ENCODE measurements at regions not wholly inside any gene's neighbourhood (a gene's known extent, or its start where the extent isn't known, plus 50 kb on each side); places are given as distances from the start of the nearest gene placed in this dataset.

DNA sequence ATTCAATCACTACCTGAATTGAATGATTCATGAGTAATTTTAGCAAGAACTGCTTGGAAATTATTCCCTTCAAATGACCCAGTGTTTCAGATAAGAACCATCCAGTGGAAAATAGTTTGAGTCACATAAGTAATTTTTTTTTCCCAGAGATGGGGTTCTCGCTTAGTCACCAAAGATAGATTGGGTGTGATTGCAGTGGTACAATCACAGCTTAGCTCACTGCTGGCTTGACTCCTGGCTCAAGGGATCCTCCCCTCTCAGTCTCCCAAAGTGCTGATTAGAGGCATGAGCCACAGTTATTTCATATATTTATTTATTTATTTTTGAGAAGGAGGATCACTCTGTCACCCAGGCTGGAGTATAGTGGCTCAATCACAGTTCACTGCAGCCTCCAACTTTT is 574.5 kb upstream of the ARRDC3 start:
- TF ChIP-seq, protein P1, sequence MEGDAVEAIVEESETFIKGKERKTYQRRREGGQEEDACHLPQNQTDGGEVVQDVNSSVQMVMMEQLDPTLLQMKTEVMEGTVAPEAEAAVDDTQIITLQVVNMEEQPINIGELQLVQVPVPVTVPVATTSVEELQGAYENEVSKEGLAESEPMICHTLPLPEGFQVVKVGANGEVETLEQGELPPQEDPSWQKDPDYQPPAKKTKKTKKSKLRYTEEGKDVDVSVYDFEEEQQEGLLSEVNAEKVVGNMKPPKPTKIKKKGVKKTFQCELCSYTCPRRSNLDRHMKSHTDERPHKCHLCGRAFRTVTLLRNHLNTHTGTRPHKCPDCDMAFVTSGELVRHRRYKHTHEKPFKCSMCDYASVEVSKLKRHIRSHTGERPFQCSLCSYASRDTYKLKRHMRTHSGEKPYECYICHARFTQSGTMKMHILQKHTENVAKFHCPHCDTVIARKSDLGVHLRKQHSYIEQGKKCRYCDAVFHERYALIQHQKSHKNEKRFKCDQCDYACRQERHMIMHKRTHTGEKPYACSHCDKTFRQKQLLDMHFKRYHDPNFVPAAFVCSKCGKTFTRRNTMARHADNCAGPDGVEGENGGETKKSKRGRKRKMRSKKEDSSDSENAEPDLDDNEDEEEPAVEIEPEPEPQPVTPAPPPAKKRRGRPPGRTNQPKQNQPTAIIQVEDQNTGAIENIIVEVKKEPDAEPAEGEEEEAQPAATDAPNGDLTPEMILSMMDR (IDR thresholded peaks at IDR 0.05; ENCODE audit: insufficient read depth, low read depth, low read length): no peak
- no peak for DNase-seq (ENCODE audit: low read depth)
- H3K4me3 ChIP-seq (ENCODE audit: low read depth, low read length): no peak overlapping the region

DNA sequence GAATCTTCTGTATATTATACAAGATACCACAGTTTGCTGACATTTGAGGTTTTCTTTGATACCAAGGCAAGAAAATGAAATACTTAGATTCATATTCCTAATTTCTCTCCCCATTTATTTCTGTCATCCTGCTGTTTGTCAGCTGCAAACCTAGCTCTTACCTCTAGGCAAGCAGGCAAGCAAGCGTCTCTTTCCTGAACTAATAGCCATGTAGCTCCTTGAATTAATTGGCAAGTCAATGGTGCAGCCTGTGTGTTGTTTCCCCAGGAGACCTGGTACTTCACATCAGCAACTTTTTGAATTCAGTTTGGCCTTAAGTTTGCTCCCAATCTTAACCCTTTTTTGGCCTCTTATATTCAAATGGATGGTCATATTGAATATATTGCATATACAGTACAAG is 573.6 kb upstream of the ARRDC3 start:
- TF ChIP-seq, protein P1 (IDR thresholded peaks at IDR 0.05; ENCODE audit: insufficient read depth, low read depth, low read length): no peak
- no peak overlapping the region for H3K4me3 ChIP-seq (ENCODE audit: low read depth, low read length)
- DNase-seq (ENCODE audit: low read depth): no peak

DNA sequence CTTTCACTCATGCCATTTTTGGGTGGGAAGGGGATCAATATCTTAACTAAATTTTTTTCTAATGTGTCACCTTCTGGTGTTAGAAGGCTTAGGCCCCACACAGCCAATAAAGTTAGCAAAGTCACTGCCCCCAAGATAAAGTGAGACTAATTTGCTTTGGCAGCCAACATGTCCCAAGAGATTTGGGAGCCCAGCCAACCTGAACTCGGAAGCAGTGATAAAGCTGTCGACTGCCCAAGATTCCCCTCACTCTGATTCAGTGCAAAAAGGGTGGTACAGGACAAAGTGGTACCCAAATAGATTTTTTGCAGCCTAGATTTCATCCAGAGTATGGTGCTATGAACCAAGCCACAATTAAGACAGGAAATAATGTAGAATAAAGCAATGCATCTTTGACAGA is 572.5 kb upstream of the ARRDC3 start:
- no peak for DNase-seq (ENCODE audit: low read depth)
- TF ChIP-seq, protein P1 (IDR thresholded peaks at IDR 0.05; ENCODE audit: insufficient read depth, low read depth, low read length): no peak

DNA sequence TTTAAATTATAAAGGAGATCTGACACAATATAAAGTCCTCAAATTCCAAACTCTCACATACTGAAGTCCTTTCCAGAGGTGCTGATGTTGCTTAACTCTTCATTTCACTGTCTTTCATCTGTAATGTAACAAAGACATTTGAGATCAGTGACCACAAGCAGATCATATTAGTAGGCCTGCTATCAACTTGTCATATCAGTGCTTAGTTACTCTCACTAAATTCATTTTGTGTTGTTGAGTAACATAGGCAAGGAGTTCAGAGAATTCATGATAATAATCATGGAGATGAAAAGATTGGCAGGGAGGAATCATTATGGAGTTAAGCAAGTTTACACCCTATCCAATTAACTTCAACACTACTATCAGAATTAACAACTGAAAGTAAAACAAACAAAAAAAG is 571.0 kb upstream of the ARRDC3 start:
- TF ChIP-seq, protein P1 (IDR thresholded peaks at IDR 0.05; ENCODE audit: insufficient read depth, low read depth, low read length): no peak
- H3K4me3 ChIP-seq (ENCODE audit: low read depth, low read length): no peak overlapping the region
- DNase-seq (ENCODE audit: low read depth): no peak

More for the DNA sequence above, 572.5 kb upstream of the ARRDC3 start:
- no peak overlapping the region for H3K4me3 ChIP-seq (ENCODE audit: low read depth, low read length)

DNA sequence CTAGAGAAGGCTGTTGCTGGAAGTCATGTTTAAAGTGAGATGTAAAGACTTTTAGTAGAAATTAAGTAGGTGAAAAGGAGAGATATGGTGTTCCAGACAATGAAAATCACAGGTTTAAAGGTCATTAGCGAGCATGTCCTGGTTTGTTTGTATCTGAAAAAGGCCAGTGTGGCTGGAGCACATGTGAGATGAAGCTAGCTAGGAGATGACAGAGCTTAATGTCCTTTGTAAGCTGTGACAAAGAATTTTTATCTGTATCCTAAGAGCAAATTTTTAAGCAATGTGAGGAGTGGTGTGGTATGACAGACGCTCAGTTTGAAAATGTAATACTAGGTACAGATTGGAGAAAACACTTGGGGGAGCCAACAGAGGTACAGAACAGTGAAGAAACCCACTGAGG is 567.2 kb upstream of the ARRDC3 start:
- TF ChIP-seq, protein P1 (IDR thresholded peaks at IDR 0.05; ENCODE audit: insufficient read depth, low read depth, low read length): no peak
- DNase-seq (ENCODE audit: low read depth): no peak
- no peak overlapping the region for H3K4me3 ChIP-seq (ENCODE audit: low read depth, low read length)

DNA sequence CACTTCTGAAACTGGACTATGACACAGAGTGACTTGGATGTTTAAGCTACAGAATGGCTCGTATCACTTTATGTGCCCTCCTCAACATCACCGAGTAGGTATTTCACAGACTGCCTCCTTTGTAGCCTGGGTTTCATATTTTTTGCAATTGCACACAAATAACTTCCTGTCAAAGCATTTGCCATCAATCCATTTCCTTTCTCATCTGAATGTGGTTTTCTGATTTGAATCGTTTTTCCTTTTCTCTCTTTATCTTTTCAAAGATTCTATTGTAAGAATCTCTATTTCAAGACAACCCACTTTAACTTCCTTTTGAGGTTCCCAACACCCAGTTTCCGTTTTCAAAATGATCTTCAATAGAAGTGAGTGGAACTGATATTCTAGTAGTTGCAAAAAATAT is 563.8 kb upstream of the ARRDC3 start:
- TF ChIP-seq, protein P1 (IDR thresholded peaks at IDR 0.05; ENCODE audit: insufficient read depth, low read depth, low read length): no peak
- DNase-seq (ENCODE audit: low read depth): no peak
- H3K4me3 ChIP-seq (ENCODE audit: low read depth, low read length): no peak overlapping the region

DNA sequence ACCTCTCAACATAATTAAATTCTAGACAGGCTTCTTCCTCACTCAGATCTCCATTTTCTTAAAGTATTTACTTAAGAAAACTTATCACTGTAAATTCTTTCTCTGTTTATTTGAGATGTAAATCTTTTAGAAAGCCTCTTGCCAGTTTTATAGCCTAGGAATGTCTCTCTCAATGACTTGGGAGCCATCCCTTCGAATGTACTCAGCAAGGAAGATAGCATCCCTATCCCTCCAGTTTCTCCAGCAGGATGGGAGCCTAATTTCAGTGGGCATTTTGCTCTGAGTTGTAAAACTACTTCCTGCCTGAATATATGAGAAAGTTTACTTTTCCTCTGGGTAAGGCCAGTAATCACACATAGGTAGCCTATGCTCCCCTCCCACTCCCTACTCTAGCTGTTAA is 558.5 kb upstream of the ARRDC3 start:
- no peak overlapping the region for H3K4me3 ChIP-seq (ENCODE audit: low read depth, low read length)
- DNase-seq (ENCODE audit: low read depth): no peak
- TF ChIP-seq, protein P1 (IDR thresholded peaks at IDR 0.05; ENCODE audit: insufficient read depth, low read depth, low read length): no peak
